ENCODE measurements at regions not wholly inside any gene's neighbourhood (a gene's known extent, or its start where the extent isn't known, plus 50 kb on each side); places are given as distances from the start of the nearest gene placed in this dataset.
"Not testable (repeated sequence)": the region's sequence is repeated elsewhere in the genome, so short reads cannot be mapped to it uniquely, and the experiment has no call there.

GRCh38 chr16:9160551-9160911 lies 69.1 kb downstream of the HAPSTR1 start:
- H3K4me1 ChIP-seq (ENCODE audit: control insufficient read depth, insufficient read depth, low read length), result peaks cover 3% of the 10 kb centered on the region; the same call in 1 of the 2 replicates
- no peak overlapping the region for H3K4me3 ChIP-seq (ENCODE audit: low read depth, low read length)
- H3K36me3 ChIP-seq (ENCODE audit: control insufficient read depth, insufficient read depth, low read length), result no peaks in the 10 kb centered on the region
- no peaks in the 10 kb centered on the region for H3K9me3 ChIP-seq (ENCODE audit: control insufficient read depth, insufficient read depth, low read length)
- no peak overlapping the region for H3K9ac ChIP-seq (ENCODE audit: low read depth, low read length)
- H3K27ac ChIP-seq (ENCODE audit: low read depth, low read length), result no peak overlapping the region
- no peaks in the 10 kb centered on the region for H3K27me3 ChIP-seq (ENCODE audit: control insufficient read depth, insufficient read depth, low read length)

- H3K36me3 ChIP-seq (ENCODE audit: control insufficient read depth, insufficient read depth, low read length), result no peaks in the 10 kb centered on the region
- H3K27me3 ChIP-seq (ENCODE audit: control insufficient read depth, insufficient read depth, low read length), result no peaks in the 10 kb centered on the region
- H3K9ac ChIP-seq (ENCODE audit: low read depth, low read length), result no peak overlapping the region
- no peak overlapping the region for H3K27ac ChIP-seq (ENCODE audit: low read depth, low read length)
- no peaks in the 10 kb centered on the region for H3K9me3 ChIP-seq (ENCODE audit: control insufficient read depth, insufficient read depth, low read length)
- no peaks in the 10 kb centered on the region for H3K4me1 ChIP-seq (ENCODE audit: control insufficient read depth, insufficient read depth, low read length)
- H3K4me3 ChIP-seq (ENCODE audit: low read depth, low read length), result no peak overlapping the region
These were observed 74.2 kb downstream of the HAPSTR1 start for GRCh38 chr16:9165681-9166080.

GRCh38 chr16:9166326-9166993 lies 75.0 kb downstream of the HAPSTR1 start:
- not testable (repeated sequence) for H3K9me3 ChIP-seq (ENCODE audit: control insufficient read depth, insufficient read depth, low read length); H3K4me1 ChIP-seq (ENCODE audit: control insufficient read depth, insufficient read depth, low read length); H3K36me3 ChIP-seq (ENCODE audit: control insufficient read depth, insufficient read depth, low read length); H3K27me3 ChIP-seq (ENCODE audit: control insufficient read depth, insufficient read depth, low read length); H3K4me3 ChIP-seq (ENCODE audit: low read depth, low read length); H3K27ac ChIP-seq (ENCODE audit: low read depth, low read length); H3K9ac ChIP-seq (ENCODE audit: low read depth, low read length)

- Histone ChIP-seq H3K27ac (ENCODE audit: low read depth, low read length) (no peak overlapping the region), H3K36me3 (ENCODE audit: control insufficient read depth, insufficient read depth, low read length) (no peaks in the 10 kb centered on the region), H3K27me3 (ENCODE audit: control insufficient read depth, insufficient read depth, low read length) (no peaks in the 10 kb centered on the region), H3K4me3 (ENCODE audit: low read depth, low read length) (no peak overlapping the region), H3K9ac (ENCODE audit: low read depth, low read length) (no peak overlapping the region), H3K9me3 (ENCODE audit: control insufficient read depth, insufficient read depth, low read length) (no peaks in the 10 kb centered on the region), H3K4me1 (ENCODE audit: control insufficient read depth, insufficient read depth, low read length) (no peaks in the 10 kb centered on the region)
These were observed 77.7 kb downstream of the HAPSTR1 start for GRCh38 chr16:9169094-9169493.

- H3K4me3 ChIP-seq (ENCODE audit: low read depth, low read length), result no peak overlapping the region
- H3K27ac ChIP-seq (ENCODE audit: low read depth, low read length), result no peak overlapping the region
These were observed 79.0 kb downstream of the HAPSTR1 start for GRCh38 chr16:9170470-9170869.

GRCh38 chr16:9176547-9177418 lies 85.3 kb downstream of the HAPSTR1 start:
- no peak overlapping the region for H3K9ac ChIP-seq (ENCODE audit: low read depth, low read length)
- no peaks in the 10 kb centered on the region for H3K4me1 ChIP-seq (ENCODE audit: control insufficient read depth, insufficient read depth, low read length)
- H3K27ac ChIP-seq (ENCODE audit: low read depth, low read length), result no peak overlapping the region
- no peaks in the 10 kb centered on the region for H3K9me3 ChIP-seq (ENCODE audit: control insufficient read depth, insufficient read depth, low read length)
- H3K27me3 ChIP-seq (ENCODE audit: control insufficient read depth, insufficient read depth, low read length), result no peaks in the 10 kb centered on the region
- H3K4me3 ChIP-seq (ENCODE audit: low read depth, low read length), result no peak overlapping the region
- H3K36me3 ChIP-seq (ENCODE audit: control insufficient read depth, insufficient read depth, low read length), result no peaks in the 10 kb centered on the region

More at GRCh38 chr16:9170470-9170869, 79.0 kb downstream of the HAPSTR1 start:
- Histone ChIP-seq H3K9me3 (ENCODE audit: control insufficient read depth, insufficient read depth, low read length) (no peaks in the 10 kb centered on the region), H3K9ac (ENCODE audit: low read depth, low read length) (no peak overlapping the region), H3K4me1 (ENCODE audit: control insufficient read depth, insufficient read depth, low read length) (no peaks in the 10 kb centered on the region), H3K27me3 (ENCODE audit: control insufficient read depth, insufficient read depth, low read length) (no peaks in the 10 kb centered on the region), H3K36me3 (ENCODE audit: control insufficient read depth, insufficient read depth, low read length) (no peaks in the 10 kb centered on the region)

GRCh38 chr16:9177861-9178260 lies 86.4 kb downstream of the HAPSTR1 start:
- H3K27me3 ChIP-seq (ENCODE audit: control insufficient read depth, insufficient read depth, low read length), result no peaks in the 10 kb centered on the region
- no peaks in the 10 kb centered on the region for H3K36me3 ChIP-seq (ENCODE audit: control insufficient read depth, insufficient read depth, low read length)
- H3K4me3 ChIP-seq (ENCODE audit: low read depth, low read length), result no peak overlapping the region
- H3K27ac ChIP-seq (ENCODE audit: low read depth, low read length), result no peak overlapping the region
- H3K4me1 ChIP-seq (ENCODE audit: control insufficient read depth, insufficient read depth, low read length), result no peaks in the 10 kb centered on the region
- H3K9me3 ChIP-seq (ENCODE audit: control insufficient read depth, insufficient read depth, low read length), result no peaks in the 10 kb centered on the region
- H3K9ac ChIP-seq (ENCODE audit: low read depth, low read length), result no peak overlapping the region

- no peaks in the 10 kb centered on the region for H3K4me1 ChIP-seq (ENCODE audit: control insufficient read depth, insufficient read depth, low read length)
- no peaks in the 10 kb centered on the region for H3K9me3 ChIP-seq (ENCODE audit: control insufficient read depth, insufficient read depth, low read length)
- H3K27me3 ChIP-seq (ENCODE audit: control insufficient read depth, insufficient read depth, low read length), result no peaks in the 10 kb centered on the region
- H3K36me3 ChIP-seq (ENCODE audit: control insufficient read depth, insufficient read depth, low read length), result no peaks in the 10 kb centered on the region
- H3K27ac ChIP-seq (ENCODE audit: low read depth, low read length), result no peak overlapping the region
- no peak overlapping the region for H3K4me3 ChIP-seq (ENCODE audit: low read depth, low read length)
- no peak overlapping the region for H3K9ac ChIP-seq (ENCODE audit: low read depth, low read length)
These were observed 92.4 kb downstream of the HAPSTR1 start for GRCh38 chr16:9183682-9184353.

GRCh38 chr16:9184354-9184690 lies 92.9 kb downstream of the HAPSTR1 start:
- Histone ChIP-seq H3K4me3 (ENCODE audit: low read depth, low read length) (no peak overlapping the region), H3K4me1 (ENCODE audit: control insufficient read depth, insufficient read depth, low read length) (no peaks in the 10 kb centered on the region), H3K27me3 (ENCODE audit: control insufficient read depth, insufficient read depth, low read length) (no peaks in the 10 kb centered on the region), H3K9ac (ENCODE audit: low read depth, low read length) (no peak overlapping the region), H3K36me3 (ENCODE audit: control insufficient read depth, insufficient read depth, low read length) (no peaks in the 10 kb centered on the region), H3K9me3 (ENCODE audit: control insufficient read depth, insufficient read depth, low read length) (no peaks in the 10 kb centered on the region), H3K27ac (ENCODE audit: low read depth, low read length) (no peak overlapping the region)

GRCh38 chr16:9185381-9185780 lies 93.9 kb downstream of the HAPSTR1 start:
- Histone ChIP-seq H3K9me3 (ENCODE audit: control insufficient read depth, insufficient read depth, low read length) (no peaks in the 10 kb centered on the region), H3K27me3 (ENCODE audit: control insufficient read depth, insufficient read depth, low read length) (no peaks in the 10 kb centered on the region), H3K4me1 (ENCODE audit: control insufficient read depth, insufficient read depth, low read length) (no peaks in the 10 kb centered on the region), H3K27ac (ENCODE audit: low read depth, low read length) (no peak overlapping the region), H3K36me3 (ENCODE audit: control insufficient read depth, insufficient read depth, low read length) (no peaks in the 10 kb centered on the region), H3K9ac (ENCODE audit: low read depth, low read length) (no peak overlapping the region), H3K4me3 (ENCODE audit: low read depth, low read length) (no peak overlapping the region)

GRCh38 chr16:9186061-9186460 lies 94.6 kb downstream of the HAPSTR1 start:
- H3K9me3 ChIP-seq (ENCODE audit: control insufficient read depth, insufficient read depth, low read length), result no peaks in the 10 kb centered on the region
- H3K27me3 ChIP-seq (ENCODE audit: control insufficient read depth, insufficient read depth, low read length), result no peaks in the 10 kb centered on the region
- no peaks in the 10 kb centered on the region for H3K36me3 ChIP-seq (ENCODE audit: control insufficient read depth, insufficient read depth, low read length)
- no peak overlapping the region for H3K9ac ChIP-seq (ENCODE audit: low read depth, low read length)
- H3K4me1 ChIP-seq (ENCODE audit: control insufficient read depth, insufficient read depth, low read length), result no peaks in the 10 kb centered on the region
- H3K4me3 ChIP-seq (ENCODE audit: low read depth, low read length), result no peak overlapping the region
- H3K27ac ChIP-seq (ENCODE audit: low read depth, low read length), result no peak overlapping the region
